Tibial nerve (tissue), 4 donors: ENCODE measurements at regions not wholly inside any gene's neighbourhood (a gene's known extent, or its start where the extent isn't known, plus 50 kb on each side); places are given as distances from the start of the nearest gene placed in this dataset.
"Not testable (repeated sequence)": the region's sequence is repeated elsewhere in the genome, so short reads cannot be mapped to it uniquely, and the experiment has no call there.

Experiments used
- DNase-seq, 2 donors: peaks; one replicate each; pipeline ENCODE4 v3.0.0-alpha.2; 2019; ENCODE audit warnings: low spot score in 2 of 2
- H3K27ac ChIP-seq, 4 donors: fragments of 200-600 bp; sonication (generic) in 3 of 4; one replicate each; pipeline ENCODE4 v1.5.1; 2017 to 2019; ENCODE audit warnings: mild to moderate bottlenecking in 1 of 4
- H3K27me3 ChIP-seq, 2 donors: fragments of 200-600 bp; sonication (generic) in 1 of 2; one replicate each; pipeline versions ENCODE4 v1.5.1 to v1.6.0; 2017 to 2019
- H3K36me3 ChIP-seq, 3 donors: fragments of 200-600 bp; sonication (generic); one replicate each; pipeline ENCODE4 v1.5.1; 2018 to 2019
- H3K4me1 ChIP-seq, 4 donors: fragments of 200-600 bp; sonication (generic) in 3 of 4; one replicate each; pipeline ENCODE4 v1.5.1; 2017 to 2019
- H3K4me3 ChIP-seq, 4 donors: fragments of 200-600 bp; sonication (generic) in 3 of 4; one replicate each; pipeline ENCODE4 v1.5.1; 2017 to 2019; ENCODE audit warnings: mild to moderate bottlenecking in 1 of 4, moderate library complexity in 1 of 4
- H3K9me3 ChIP-seq, 4 donors: fragments of 200-600 bp; sonication (generic) in 3 of 4; one replicate each; pipeline ENCODE4 v1.5.1; 2017 to 2019
- CTCF ChIP-seq, 5 experiments: fragments of 200-600 bp in 3 of 5; fragments of 450-650 bp in 2 of 5; sonication (generic) in 3 of 5; IDR thresholded peaks; one replicate each; pipeline ENCODE4 v1.5.1; 2016 to 2019; ENCODE audit warnings: antibody characterized with exemption in 5 of 5, mild to moderate bottlenecking in 3 of 5, moderate library complexity in 2 of 5
- EP300 ChIP-seq, 2 donors: sonication (generic); formaldehyde crosslinking; IDR thresholded peaks; one replicate each; pipeline ENCODE4 v1.6.1; 2017; ENCODE audit warnings: antibody characterized with exemption in 2 of 2, mild to moderate bottlenecking in 1 of 2
- POLR2A ChIP-seq, 2 donors: fragments of 450-650 bp; IDR thresholded peaks; one replicate each; pipeline ENCODE4 v1.6.1; 2017; ENCODE audit warnings: antibody characterized with exemption in 2 of 2, mild to moderate bottlenecking in 2 of 2, moderate library complexity in 2 of 2
- WGBS, 2 donors: methylation state at CpG; one replicate each; pipeline ENCODE4 v1.1.5; 2018; 5-methylcytosine and 5-hydroxymethylcytosine counted together

- no peaks in the 10 kb centered on the region for H3K27me3 ChIP-seq
- no peak for TF ChIP-seq POLR2A (IDR thresholded peaks at IDR 0.05)
- TF ChIP-seq CTCF (IDR thresholded peaks at IDR 0.05): no peak
- TF ChIP-seq EP300 (IDR thresholded peaks at IDR 0.05): no peak
- H3K4me3 ChIP-seq: no peak overlapping the region
- no peak overlapping the region for H3K27ac ChIP-seq
- H3K36me3 ChIP-seq: no peaks in the 10 kb centered on the region
- WGBS, 2 donors: 52 to 64% methylated on average over 1 of the region's 1 CpG
- no peaks in the 10 kb centered on the region for H3K4me1 ChIP-seq
- DNase-seq: no peak
- no peaks in the 10 kb centered on the region for H3K9me3 ChIP-seq
Measured at GRCh38 chr1:116195077-116195868, 84.1 kb downstream of the MAB21L3 start.

GRCh38 chr1:116200343-116200742 is 89.1 kb downstream of the MAB21L3 start:
- not testable (repeated sequence) for H3K27me3 ChIP-seq, H3K9me3 ChIP-seq, H3K4me1 ChIP-seq, H3K27ac ChIP-seq, H3K4me3 ChIP-seq, DNase-seq, H3K36me3 ChIP-seq
- 83 to 88% methylated on average over 2 of the region's 2 CpGs for WGBS, 2 donors

- peaks cover 0 to 8% (median 0%) of the 10 kb centered on the region in 4 donors for H3K9me3 ChIP-seq
- no peak for TF ChIP-seq CTCF (IDR thresholded peaks at IDR 0.05)
- 69 to 75% methylated on average over 3 of the region's 3 CpGs for WGBS, 2 donors
Measured at GRCh38 chr1:116201911-116202310, 90.7 kb downstream of the MAB21L3 start.

GRCh38 chr1:116203181-116203723 is 92.1 kb downstream of the MAB21L3 start:
- WGBS, 2 donors: 53 to 75% methylated on average over 5 of the region's 5 CpGs
- H3K9me3 ChIP-seq: peaks cover 0 to 8% (median 0%) of the 10 kb centered on the region in 4 donors
- no peak for DNase-seq

More at GRCh38 chr1:116201911-116202310, 90.7 kb downstream of the MAB21L3 start:
- Histone ChIP-seq H3K4me3 (no peak overlapping the region), H3K27ac (no peak overlapping the region), H3K4me1 (no peaks in the 10 kb centered on the region), H3K36me3 (no peaks in the 10 kb centered on the region), H3K27me3 (no peaks in the 10 kb centered on the region)
- no peak for DNase-seq

GRCh38 chr1:116203920-116204319 is 92.7 kb downstream of the MAB21L3 start:
- no peaks in the 10 kb centered on the region for H3K36me3 ChIP-seq
- 67 to 79% methylated on average over 4 of the region's 4 CpGs for WGBS, 2 donors
- DNase-seq: no peak
- H3K4me1 ChIP-seq: no peaks in the 10 kb centered on the region
- H3K27me3 ChIP-seq: no peaks in the 10 kb centered on the region
- no peak overlapping the region for H3K4me3 ChIP-seq
- TF ChIP-seq CTCF (IDR thresholded peaks at IDR 0.05) (no peak), EP300 (IDR thresholded peaks at IDR 0.05) (no peak), POLR2A (IDR thresholded peaks at IDR 0.05) (no peak)
- no peak overlapping the region for H3K27ac ChIP-seq
- peaks cover 0 to 8% (median 0%) of the 10 kb centered on the region in 4 donors for H3K9me3 ChIP-seq

More at GRCh38 chr1:116203181-116203723, 92.1 kb downstream of the MAB21L3 start:
- no peak for TF ChIP-seq EP300 (IDR thresholded peaks at IDR 0.05)
- H3K36me3 ChIP-seq: no peaks in the 10 kb centered on the region
- H3K27me3 ChIP-seq: no peaks in the 10 kb centered on the region
- no peak overlapping the region for H3K27ac ChIP-seq
- H3K4me3 ChIP-seq: no peak overlapping the region
- H3K4me1 ChIP-seq: no peaks in the 10 kb centered on the region

- no peaks in the 10 kb centered on the region for H3K27me3 ChIP-seq
- no peak for DNase-seq
- no peak overlapping the region for H3K27ac ChIP-seq
- H3K4me3 ChIP-seq: no peak overlapping the region
- peaks cover 0 to 8% (median 0%) of the 10 kb centered on the region in 4 donors for H3K9me3 ChIP-seq
- H3K36me3 ChIP-seq: no peaks in the 10 kb centered on the region
- no peaks in the 10 kb centered on the region for H3K4me1 ChIP-seq
- WGBS, 2 donors: 76 to 80% methylated on average over 3 of the region's 3 CpGs
- TF ChIP-seq EP300 (IDR thresholded peaks at IDR 0.05): no peak
- no peak for TF ChIP-seq POLR2A (IDR thresholded peaks at IDR 0.05)
- no peak for TF ChIP-seq CTCF (IDR thresholded peaks at IDR 0.05)
Measured at GRCh38 chr1:116205941-116206679, 94.9 kb downstream of the MAB21L3 start.
